ENCODE measurements at regions not wholly inside any gene's neighbourhood (a gene's known extent, or its start where the extent isn't known, plus 50 kb on each side); places are given as distances from the start of the nearest gene placed in this dataset.

- TF ChIP-seq CTCF (IDR thresholded peaks at IDR 0.05; ENCODE audit: low read depth, low read length) = no peak
- no peak overlapping the region for H3K4me3 ChIP-seq (ENCODE audit: low read depth, low read length)
Observed at GRCh38 chr10:52664629-52665028, 108.0 kb downstream of the MBL2 start.

- no peak for TF ChIP-seq CTCF (IDR thresholded peaks at IDR 0.05; ENCODE audit: low read depth, low read length)
- H3K4me3 ChIP-seq (ENCODE audit: low read depth, low read length) = no peak overlapping the region
Observed at GRCh38 chr10:52665821-52666220, 106.8 kb downstream of the MBL2 start.

GRCh38 chr10:52666931-52667330 is 105.7 kb downstream of the MBL2 start:
- H3K4me3 ChIP-seq (ENCODE audit: low read depth, low read length) = no peak overlapping the region
- TF ChIP-seq CTCF (IDR thresholded peaks at IDR 0.05; ENCODE audit: low read depth, low read length) = no peak

GRCh38 chr10:52668024-52668423 is 104.6 kb downstream of the MBL2 start:
- no peak for TF ChIP-seq CTCF (IDR thresholded peaks at IDR 0.05; ENCODE audit: low read depth, low read length)
- no peak overlapping the region for H3K4me3 ChIP-seq (ENCODE audit: low read depth, low read length)

GRCh38 chr10:52672880-52673279 is 99.7 kb downstream of the MBL2 start:
- no peak for TF ChIP-seq CTCF (IDR thresholded peaks at IDR 0.05; ENCODE audit: low read depth, low read length)
- H3K4me3 ChIP-seq (ENCODE audit: low read depth, low read length) = no peak overlapping the region

GRCh38 chr10:52673468-52673867 is 99.1 kb downstream of the MBL2 start:
- no peak for TF ChIP-seq CTCF (IDR thresholded peaks at IDR 0.05; ENCODE audit: low read depth, low read length)
- H3K4me3 ChIP-seq (ENCODE audit: low read depth, low read length) = no peak overlapping the region

GRCh38 chr10:52674474-52674873 is 98.1 kb downstream of the MBL2 start:
- no peak for TF ChIP-seq CTCF (IDR thresholded peaks at IDR 0.05; ENCODE audit: low read depth, low read length)

More at GRCh38 chr10:52674474-52674873, 98.1 kb downstream of the MBL2 start:
- no peak overlapping the region for H3K4me3 ChIP-seq (ENCODE audit: low read depth, low read length)
